ENCODE measurements at regions not wholly inside any gene's neighbourhood (a gene's known extent, or its start where the extent isn't known, plus 50 kb on each side); places are given as distances from the start of the nearest gene placed in this dataset.
A peak's percentile ranks its signal among the peaks of the same experiment; 100 is the strongest.

DNA sequence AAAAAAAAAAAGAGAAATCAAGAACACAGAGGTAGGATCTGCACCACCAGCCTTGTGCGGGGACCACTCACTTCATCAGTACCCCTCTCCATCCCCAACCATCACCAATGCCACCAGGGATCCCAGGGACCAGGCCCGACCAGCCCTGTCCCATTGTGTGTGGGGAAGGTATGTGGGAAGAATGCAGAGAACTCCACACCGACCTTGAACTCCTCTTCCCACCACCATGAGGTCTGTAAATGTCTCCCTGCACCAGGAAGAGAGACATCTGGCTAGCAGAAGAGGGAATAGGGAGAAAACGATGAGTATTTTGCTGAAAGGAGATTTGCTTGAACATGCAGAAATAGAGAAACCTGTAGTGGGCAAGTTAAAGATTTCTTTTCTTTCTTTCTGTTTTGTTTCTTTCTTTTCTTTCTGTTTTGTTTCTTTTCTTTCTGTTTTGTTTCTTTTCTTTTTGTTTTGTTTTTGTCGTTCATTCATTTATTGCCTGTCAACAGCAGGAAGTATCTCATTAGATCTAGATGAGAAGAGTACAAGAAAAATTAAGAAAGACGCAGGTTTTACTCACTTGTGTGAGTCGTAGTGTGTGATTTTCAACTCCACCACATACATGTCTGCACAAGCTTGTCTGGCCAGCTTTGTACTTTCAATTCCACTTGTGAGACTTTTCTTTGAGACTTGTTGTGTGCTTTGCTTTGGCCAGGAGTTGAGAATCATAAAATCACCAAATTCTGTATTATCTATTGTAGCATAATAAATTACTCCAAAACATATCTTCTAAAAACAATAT, 179.8 kb upstream of the HAAO start:
- no peak for DNase-seq (ENCODE audit: low spot score)

DNA sequence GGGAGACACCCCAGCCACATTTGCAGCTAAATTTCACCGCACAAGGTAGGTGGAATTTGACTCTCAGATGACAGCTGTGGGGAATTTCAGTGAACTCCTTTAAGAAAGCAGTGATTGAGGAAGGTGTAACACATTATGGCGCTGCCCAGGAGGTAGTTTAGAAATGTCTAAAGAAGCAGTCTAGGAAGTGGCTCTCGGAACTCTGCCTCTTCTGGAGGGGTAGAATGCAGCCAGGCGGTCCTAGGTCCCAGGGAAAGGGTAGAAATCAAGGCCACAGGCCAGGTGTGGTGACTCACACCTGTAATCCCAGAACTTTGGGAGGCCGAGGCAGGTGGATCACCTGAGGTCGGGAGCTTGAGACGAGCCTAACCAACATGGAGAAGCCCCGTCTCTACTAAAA, 179.0 kb upstream of the HAAO start:
- no peak for DNase-seq (ENCODE audit: low spot score)

DNA sequence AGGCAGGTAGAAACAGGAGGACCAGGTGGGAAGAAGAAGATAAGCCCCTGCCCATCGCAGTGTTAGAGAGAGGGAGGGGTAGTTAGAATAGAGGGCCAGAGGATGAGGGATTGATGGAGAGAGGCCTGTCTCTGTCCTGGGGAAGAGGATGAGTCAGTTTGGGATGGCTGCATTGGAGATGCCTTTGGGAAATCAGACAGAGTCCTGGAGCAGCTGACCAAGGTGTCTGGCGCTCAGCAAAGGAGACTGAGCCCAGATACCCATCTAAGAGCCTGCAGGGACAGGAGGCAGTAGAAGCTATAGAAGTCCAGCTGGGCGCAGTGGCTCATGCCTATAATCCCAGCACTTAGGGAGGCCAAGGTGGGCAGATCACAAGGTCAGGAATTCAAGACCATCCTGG, 177.8 kb upstream of the HAAO start:
- no peak for DNase-seq (ENCODE audit: low spot score)

DNA sequence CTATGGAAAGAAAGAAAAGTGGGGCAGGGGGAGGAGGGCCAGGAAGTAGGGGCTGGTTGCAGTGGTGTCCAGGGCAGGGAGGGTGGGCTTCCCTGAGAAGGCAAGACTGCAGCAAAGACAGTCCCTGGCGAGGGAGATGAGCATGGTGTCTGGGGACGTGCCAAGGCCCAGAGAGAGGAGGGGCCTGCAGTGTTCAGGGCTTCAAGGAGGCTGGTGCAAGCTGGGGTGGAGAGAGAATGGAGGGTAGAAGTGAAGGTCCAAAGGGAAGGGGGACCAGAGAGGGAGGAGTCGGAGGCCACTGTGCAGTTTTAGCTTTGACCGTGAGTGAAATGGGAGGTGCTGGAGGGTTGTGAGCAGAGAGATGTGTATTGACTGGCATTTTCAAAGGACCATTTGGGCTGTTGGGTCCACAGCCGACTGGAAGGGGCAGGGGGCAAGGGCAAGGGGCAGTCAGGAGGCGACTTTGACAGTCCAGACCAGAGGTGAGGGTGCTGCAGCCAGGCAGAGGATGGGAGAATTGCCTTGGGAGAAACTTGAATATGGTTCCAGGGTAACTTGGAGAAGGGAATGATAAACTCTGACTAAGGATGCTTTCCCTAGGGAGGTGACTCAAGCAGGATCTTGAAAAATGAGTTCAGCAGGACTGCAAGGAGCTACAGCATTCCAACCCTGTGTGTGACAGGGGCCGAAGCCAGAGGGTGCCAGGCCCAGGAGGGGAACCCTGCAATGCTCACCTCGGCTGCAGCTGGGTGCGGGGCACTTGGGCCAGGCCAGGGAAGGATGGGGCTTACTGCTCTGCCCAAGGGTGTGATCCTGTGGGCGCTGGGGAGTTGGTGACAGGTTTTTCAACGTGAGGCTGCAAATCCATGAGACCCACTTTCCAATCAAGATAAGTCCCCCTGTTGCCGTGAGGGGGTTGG, 177.1 kb upstream of the HAAO start:
- no peak for DNase-seq (ENCODE audit: low spot score)

DNA sequence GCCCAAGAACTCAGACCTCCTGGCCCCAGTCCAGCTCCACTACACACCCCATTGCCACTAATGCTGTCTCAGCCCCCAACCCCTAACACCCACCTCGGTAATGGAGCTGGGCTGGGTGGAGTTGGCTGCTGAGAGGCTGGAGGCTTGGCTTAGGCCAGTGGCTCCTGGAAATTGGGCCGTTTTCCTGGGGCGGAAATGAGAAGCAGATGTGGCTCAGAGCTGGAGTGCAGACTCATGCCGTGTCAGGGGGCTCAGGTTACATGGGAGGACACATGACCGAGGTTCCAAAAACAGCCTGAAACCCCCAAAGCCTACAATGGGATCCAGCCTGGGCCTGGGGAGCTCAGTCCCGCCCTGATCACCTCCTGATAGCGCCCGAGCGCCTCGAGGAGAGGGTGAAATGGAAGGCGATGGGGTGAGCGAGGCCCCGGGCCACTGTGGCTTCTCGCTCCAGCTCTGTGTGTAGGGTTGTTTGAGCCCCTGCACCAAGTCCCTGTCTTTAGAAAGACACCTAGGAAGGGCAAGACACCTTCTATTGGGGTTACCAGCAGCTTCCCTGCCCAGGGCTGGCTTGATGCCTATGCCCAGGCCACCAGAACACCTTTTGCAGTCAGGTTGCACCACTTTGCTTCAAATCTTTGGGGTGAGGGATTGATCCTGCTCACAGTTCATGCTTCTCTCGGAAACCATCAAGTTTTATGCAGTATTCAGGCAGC, 175.7 kb upstream of the HAAO start:
- DNase-seq (ENCODE audit: low spot score) = no peak

DNA sequence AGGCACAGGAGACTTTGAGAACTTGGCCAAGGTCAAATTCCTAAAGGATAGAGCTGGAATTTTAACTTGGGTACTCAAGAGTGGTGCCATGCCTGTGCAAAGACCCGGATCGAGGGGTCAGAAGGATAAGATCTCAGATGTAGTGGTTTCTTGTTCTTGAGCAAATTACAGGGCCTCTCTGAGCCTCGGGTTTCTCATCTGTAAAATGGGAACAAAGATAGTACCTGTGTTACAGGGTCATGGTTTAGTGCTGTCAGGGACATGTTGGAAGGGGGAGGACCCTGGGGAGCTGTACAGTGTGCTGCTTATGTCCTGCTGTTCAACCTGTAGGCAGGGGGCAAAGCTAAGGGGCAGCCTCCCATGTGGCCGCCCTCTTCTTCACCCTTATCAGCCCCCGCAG, 173.5 kb upstream of the HAAO start:
- no peak for DNase-seq (ENCODE audit: low spot score)

DNA sequence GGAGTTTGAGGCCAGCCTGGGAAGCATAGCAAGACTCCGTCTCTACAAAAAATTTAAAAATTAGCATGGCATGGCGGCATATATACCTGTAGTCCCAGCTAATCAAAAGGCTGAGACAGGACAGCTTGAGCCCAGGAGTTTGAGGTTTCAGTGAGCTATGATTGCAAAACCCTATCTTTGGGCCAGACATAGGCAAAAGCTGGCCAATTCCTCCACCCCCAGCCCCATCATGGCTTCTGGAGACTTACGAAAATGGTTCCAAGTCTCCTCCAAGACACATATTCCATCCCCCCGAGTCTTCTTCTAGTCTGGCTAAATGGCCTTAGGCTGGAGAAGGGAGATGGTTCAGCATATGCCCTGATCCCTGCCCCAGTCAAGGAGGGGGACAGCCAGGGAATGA, 172.8 kb upstream of the HAAO start:
- no peak for DNase-seq (ENCODE audit: low spot score)

DNA sequence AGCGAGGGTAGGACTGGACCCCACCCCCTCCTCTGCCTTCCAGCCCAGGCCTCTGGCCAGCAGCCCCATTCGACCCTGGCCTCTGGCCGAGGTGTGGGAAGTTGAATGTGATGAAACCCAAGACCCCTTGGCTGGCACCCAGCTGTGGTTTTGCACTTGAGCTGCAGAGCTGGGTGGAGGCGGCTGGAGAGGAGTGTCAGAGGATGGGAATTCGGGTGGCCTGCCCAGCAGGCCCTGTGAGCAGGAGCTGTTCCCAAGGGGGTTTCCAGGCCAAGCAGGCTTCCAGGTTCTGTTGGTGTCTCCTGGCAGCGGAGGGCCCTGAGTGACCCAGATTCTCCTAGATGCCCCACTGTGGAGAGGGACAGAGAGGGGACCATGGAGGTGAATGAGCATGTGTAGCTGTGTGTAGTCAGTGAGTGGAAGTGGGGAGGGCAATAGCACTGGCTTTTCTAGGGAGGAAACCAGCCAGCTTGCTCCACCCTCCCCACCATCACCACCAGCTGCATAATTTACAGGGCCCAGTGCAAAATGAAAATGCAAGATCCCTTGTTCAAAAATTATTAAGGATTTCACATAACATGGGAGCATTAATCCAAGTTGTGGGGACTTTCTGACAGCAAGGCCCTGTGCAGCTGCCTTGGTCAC, 172.2 kb upstream of the HAAO start:
- peak; percentile 19 for DNase-seq (ENCODE audit: low spot score)

DNA sequence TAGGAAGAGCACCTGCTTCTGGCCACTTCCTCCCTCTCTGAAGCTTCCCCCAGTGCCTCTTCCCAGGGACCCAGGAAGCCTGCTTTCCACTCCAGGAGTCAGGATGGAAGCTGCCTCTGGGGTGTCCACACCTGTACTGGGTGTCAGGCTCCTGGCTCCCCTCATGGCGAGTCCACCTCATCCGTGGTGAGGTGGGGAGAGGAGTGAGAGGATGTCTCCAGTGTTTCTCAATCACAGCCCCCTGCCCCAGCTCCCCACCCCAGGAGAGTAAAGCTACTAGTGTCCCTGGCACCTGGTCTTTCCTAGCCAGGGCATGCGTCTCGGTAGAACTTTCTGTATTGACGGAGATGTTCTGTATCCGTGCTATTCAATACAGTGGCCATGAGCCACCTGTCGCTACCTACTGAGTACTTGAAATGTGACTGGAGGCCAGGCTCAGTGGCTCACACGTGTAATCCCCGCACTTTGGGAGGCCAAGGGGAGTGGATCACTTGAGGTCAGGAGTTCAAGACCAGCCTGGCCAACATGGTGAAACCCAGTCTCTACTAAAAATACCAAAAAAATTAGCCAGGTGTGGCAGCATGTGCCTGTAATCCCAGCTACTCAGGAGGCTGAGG, 171.2 kb upstream of the HAAO start:
- DNase-seq (ENCODE audit: low spot score) = no peak

DNA sequence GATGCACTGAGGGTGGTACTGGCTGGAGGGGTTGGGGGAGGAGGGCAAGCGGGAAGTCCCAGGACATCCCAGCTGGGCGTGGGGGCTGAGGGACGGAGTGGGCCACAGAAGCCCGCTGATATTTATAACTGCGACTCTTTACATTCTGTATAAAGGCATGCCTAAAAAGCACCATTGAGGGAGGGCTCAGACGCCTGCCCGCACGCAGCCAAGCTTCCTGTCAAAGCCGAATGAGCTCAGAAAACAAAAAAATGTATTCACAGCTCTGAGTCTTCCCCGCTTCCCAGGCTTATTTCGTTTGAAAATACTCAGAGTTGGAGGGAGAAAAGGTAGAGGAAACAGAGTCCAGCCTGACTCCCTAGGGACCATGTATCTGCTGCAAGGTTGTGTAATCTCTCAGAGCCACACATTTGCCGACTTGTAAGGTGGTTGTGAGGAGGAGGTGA, 170.1 kb upstream of the HAAO start:
- no peak for DNase-seq (ENCODE audit: low spot score)

DNA sequence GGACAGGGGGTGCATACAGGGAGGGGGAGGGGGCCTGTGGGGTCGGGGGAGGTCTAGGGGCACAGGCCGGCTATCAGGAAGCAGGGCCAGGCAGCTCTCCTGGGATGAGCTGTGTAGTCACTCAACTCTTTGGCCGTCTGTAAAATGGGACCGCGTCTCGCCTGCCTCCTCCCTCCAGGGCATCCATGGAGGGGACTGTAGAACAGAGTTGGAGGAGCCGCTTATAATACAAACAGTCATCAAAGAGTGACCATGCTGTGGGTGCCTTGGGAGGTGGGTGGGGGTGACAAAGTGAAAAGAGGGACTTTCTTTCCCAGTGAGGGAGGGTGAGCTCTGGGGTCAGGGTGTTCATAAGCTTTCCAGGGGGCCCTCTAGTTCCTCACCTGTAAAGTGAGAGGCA, 169.6 kb upstream of the HAAO start:
- DNase-seq (ENCODE audit: low spot score) = no peak

DNA sequence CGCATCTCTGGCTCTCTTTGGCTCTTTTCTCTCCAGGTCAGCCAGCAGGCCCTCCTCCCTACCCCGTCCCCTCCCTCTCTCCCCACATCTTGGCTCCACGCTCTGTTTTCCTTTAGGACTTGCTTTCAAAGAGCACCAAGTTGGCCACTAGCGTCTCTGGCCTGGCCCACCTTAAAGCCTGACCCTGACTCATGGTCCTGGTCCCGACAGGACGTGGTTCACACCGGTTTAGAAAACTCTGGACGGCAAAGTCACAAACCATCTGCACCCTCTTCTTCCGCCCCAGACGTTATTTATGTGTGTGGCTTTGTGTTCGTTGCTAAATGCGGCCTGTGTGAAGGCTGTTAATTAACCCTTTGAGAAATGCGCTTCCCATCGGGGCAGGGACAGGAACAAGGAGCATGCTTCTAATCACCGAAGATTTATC, 169.0 kb upstream of the HAAO start:
- DNase-seq (ENCODE audit: low spot score) = no peak

DNA sequence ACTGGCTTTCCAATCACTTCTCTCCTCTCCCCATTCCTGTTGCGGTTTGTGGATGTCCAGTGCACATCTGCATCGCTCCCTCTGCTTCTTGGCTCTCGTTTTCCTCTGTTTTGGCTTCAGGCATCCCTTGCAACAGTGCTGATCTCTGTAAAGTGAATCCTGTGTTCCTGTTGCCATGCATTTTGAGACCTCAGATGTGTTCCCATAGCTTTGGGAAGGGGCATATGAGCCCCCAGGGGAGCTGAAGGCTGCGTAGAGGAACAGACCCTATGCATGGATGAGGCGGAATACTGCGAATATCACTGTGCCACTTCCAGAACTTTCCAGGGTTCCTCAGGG, 168.4 kb upstream of the HAAO start:
- no peak for DNase-seq (ENCODE audit: low spot score)

DNA sequence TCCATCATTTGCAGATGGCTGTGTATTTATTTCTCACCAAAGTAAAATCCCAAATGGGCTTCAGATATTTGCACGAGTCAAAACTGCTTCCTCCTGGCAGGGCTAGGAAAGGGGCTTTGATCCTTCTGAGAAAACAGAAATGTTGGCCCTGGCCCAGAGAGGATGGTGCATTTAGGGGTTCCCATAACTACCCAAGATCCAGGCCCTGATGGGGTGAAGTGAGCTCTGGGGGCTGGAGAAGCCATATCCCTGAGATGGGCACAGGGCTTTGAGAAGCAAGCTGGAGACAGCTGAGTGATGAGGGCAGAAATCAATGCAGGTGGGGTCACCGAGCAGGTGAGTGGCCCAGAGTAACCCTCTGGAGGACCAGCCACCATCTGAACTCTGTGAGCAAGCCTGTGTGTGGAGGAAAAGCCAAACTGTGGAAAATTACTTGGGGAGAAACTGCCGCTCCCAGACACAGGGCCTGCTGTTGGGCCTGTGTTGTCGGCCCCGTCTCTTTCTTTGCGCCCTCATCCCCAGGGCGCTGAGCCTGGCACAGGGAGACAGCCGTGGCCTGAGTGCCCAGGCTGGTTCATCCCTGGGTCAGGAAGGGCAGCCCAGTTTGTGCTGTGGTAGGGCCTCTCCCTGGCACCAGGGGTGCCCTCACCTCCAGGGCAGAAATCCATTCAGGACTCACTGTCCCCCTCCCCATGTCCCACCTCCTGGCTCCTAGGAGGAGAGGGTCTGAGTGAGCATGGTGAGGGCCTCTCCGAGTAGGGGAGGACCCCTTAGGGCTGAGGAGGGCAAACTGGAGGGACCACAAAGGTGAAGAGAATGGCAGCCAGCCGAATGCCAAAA, 167.8 kb upstream of the HAAO start:
- DNase-seq (ENCODE audit: low spot score) = no peak

DNA sequence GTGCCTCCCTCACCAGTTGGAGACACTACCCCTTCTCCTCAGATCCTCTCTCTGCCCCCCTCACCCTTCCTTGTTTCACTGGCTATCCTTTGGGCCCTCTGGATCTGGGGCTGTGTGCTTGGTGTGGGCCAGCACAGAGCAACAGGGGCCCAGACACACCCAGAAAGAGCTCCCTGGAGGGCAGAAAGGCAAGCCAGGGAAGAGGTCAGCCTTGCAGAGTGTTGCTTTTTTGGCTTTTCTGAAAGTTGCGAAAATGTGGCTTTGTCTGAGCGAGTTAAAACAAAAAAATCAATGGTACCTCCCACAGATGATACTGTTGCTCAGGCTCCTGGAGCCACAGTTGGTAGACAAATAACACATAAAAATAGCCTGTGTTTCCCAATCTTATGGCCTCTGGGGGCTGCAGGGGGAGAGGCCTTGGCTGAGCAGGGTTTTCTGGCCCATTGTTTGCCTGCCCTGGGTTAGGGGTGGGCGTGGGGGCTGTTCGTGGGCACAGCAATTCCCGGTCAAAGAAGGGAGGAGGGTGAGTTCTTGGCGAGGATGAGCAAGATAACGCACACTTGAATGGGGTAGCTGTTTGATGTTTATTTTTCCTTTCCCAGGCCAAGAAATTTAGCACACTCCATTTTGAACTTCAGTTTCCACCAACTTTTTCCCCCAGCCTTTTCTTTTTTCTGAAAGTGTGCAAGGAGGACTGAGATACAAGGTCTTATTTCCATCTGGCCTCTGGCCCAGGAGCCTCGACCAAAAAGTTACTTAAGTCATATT, 167.0 kb upstream of the HAAO start:
- DNase-seq (ENCODE audit: low spot score) = no peak

DNA sequence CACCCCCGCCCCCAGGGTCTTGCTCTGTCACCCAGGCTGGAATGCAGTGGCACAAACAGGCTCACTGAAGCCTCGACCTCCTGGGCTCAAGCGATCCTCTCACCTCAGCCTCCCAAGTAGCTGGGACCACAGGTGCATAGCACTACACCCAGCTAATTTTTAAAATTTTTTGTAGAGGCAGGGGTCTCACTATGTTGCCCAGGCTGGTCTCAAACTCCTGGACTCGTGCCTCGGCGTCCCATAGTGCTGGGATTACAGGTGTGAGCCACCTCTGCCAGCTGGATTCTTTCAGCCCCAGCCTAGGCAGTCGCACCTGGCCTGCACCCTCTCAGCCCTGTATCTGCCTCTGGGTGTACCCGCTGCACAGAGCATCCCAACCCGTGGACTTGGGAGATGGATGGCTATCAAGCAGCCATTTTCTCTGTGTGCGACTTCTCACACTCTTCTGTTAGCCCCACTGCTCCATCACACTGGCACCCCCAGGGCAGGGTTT, 166.4 kb upstream of the HAAO start:
- DNase-seq (ENCODE audit: low spot score) = no peak

DNA sequence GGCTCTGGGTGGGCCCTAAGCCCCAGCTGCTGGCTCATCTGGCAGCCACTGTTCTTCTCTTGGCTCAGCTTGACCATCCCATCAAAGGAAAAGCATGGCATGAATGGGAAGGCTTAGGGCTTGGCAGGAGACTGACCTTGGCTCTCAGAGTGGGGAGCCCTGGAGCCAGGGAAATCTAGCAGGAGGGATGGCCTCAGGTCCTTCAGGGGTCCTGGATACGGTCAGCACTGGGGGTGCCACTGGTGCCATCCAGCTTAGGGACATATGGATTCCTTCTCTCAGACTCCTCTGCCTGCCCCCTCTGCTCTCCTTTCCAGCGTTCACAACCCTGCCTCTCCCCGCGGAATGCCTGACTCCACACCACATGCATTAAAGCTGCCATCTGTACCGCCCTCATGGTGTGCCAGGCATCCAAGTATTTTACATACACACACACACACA, 165.5 kb upstream of the HAAO start:
- DNase-seq (ENCODE audit: low spot score) = no peak

DNA sequence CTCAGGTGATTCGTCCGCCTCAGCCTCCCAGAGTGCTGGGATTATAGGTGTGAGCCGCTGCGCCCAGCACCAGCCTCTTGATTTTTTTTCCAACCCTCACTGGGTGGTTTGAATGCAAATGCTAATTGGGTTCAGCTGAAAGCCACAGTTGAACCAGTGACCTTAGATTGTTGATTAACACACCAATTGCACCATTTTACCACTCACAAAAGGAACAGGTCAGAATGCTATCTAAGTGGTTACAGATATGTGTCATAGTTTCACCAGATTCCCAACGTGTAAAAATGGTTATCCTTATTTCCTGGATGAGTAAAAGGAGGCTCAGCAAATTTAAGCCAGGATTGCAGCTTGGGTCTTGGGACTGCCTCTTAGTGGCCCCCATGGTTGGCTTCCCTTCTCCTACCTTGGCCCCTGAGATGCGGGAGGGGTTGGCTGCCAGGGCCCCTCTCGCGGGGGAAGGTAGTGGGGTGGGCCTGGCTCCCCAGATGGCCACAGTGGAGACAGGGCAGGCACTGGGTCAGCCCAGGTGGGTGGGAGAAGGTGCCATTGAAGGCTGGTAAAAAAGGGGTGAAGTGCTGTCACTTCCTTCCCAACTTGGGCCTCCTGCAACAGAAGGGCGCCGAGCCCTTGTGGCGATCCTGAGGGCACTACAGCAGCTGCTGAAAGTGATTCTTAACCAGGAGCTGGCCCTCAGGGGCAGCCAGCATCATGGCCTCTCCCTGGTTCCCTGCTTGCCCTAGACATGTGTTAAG, 164.9 kb upstream of the HAAO start:
- no peak for DNase-seq (ENCODE audit: low spot score)
